ENCODE measurements at regions not wholly inside any gene's neighbourhood (a gene's known extent, or its start where the extent isn't known, plus 50 kb on each side); places are given as distances from the start of the nearest gene placed in this dataset.

DNA sequence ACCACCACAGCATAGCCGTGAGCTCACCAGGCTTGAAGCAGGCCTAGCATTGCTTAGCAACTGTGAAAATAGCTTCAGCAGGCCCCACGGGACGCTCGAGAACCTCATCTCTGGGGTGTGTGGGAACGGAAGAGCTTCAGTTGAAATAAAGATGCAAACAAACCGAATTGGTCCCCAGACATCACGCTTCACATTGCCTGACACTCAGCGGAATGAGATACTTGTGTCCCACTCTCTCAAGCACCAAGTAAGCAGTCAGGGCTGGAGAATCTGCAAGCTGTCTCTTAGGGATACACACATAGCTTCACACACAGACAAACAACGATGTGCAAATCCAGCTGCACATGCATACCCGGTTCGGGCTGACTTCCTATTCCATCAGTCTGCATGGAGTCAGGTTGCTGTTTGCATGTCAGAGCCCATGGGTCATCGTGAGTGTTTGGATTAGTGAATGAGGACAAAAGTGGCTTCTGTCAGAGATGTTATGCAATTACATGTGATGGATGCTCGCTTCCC, 205.7 kb downstream of the SNX19 start:
- peak in 1 of 3 donors; percentile 70 for DNase-seq

DNA sequence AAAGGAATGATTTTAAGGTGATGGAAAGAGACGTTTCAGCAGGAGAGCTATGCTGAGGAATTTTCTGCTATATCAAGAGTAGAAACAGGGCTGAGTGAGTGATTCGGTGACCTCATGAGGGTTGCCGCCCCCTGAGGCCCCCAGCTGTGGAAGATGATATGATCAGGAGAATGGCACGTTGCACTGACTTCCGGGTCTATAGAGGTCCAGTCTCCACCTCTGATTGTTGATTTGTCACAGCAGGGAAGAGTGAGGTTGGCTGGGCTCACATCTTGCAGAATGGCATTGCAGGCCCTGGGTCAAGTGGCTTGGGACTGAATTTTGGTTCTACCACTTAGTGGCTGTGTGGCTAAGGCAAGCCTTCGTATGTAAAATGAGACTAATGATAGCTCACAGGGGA, 205.1 kb downstream of the SNX19 start:
- DNase-seq = no peak

DNA sequence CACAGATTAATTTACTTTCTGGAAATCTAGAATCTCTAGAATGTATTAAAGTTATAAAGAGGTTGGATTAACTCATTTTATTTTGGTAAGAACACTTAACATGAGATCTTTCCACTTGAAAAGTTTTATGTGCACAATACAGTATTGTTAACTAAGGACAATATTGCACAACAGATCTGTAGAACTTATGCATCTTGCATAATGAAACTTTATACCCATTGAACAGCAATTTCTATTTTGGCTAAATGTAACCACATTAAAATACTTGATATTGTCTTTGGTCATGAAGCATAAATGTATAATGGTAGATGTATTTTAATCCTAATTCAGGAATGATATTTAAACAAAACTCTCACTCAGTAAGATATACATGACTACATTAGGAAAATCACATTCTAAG, 203.8 kb downstream of the SNX19 start:
- no peak for DNase-seq

DNA sequence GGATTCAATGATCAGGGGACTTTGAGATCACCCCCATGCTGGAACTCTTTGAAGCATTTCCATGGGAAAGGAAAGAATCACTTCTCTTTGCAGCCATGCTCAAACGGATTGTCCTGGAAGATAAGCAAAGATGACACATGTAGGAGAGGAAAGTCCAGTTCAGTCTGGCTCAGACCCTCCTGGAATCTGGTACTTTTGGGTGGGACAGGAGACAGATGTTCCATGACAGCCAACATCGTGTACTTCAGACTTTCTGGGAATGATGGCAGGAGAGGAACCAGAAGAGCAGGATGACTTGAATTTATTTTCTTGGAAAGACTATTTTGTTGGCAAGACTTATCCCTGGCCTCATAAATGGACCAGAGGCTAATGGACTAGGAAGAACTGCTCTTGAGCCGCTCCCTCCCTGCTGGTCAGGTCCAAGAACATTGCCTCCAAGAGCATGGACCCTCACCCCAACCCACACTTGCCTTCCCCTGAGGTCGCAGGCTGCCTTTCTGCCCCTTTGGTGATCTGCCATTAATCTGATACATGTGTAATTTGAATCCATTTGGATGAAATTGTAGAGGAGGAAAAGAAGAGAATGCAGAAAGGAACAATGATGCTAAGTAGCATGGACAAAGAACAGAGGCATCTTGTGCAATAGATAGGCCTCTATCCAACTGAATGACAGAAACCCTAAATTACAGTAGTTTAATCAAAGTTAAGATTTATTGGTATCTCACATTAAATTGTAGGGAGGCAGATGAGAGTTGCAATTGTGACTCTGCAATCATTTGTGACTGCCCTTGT, 201.0 kb downstream of the SNX19 start:
- peak in 2 of 3 donors; percentile 73 to 81 for DNase-seq

DNA sequence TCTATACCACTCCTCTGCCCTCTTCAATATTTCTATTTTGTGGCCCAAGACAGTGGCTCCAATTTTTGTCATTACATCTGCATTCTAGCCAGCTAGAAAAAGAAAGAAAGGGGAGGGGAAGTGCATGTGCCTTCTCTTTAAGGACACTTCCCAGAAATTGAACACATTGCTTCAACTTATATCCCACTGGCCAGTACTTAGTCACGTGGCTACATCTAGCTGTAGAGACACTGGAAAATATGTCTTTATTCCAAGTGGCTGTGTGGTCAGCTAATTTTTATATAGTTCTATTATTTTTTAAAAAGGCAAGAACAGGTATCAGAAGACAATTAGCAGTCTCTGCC, 200.4 kb downstream of the SNX19 start:
- DNase-seq = peak in 1 of 3 donors; percentile 37

DNA sequence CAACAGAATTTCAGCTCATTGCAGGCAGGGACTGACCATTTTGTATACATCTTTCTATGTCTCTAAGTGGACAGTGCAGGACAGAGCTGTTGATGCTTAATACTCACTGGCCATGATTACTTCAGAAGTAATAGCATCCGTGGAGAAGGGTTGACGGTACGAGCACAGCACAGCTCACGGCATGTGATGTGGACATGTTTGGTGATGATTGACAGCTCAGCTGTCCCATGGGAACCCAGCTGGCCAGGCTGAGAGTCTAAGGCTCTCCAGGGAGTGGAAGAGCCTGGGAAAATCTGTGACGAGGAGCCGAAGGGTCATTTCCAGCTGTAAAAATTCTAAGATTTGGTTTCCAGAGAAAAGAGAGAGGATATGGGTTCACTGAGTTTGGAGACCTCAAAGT, 198.2 kb downstream of the SNX19 start:
- DNase-seq = peak in 1 of 3 donors; percentile 46

DNA sequence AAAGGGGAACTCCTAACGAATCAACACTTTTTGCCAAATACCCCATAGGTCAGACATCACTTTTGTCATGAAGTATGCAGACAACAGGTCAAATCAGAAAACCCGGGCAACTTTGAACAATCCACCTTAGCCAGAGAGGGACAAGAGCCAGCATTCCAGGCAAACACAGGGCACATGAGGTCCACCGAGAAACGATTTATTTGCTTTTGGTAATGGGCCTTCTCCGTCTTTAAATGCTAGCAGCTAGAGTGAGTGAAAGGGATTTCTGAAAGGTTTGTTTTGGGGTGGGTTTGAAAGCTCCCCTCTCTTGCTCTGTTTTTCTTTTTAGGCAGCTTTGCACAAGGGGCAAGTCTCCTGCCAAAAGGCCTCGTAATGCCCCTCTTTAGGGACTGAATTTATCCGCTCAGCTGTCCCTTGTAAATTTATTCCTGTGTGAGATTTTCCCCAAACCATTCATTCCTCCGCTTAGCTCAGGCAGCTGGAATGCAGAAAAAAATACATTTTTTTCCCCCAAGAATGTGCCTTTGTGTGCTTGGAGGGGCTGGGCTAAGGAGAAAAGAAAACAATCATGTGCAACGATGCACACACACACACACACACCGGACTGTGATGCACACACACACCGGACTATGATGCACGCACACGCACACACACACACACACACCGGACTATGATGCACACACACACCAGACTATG, 196.9 kb downstream of the SNX19 start:
- peak; percentile 46 to 78 (median 71) for DNase-seq

DNA sequence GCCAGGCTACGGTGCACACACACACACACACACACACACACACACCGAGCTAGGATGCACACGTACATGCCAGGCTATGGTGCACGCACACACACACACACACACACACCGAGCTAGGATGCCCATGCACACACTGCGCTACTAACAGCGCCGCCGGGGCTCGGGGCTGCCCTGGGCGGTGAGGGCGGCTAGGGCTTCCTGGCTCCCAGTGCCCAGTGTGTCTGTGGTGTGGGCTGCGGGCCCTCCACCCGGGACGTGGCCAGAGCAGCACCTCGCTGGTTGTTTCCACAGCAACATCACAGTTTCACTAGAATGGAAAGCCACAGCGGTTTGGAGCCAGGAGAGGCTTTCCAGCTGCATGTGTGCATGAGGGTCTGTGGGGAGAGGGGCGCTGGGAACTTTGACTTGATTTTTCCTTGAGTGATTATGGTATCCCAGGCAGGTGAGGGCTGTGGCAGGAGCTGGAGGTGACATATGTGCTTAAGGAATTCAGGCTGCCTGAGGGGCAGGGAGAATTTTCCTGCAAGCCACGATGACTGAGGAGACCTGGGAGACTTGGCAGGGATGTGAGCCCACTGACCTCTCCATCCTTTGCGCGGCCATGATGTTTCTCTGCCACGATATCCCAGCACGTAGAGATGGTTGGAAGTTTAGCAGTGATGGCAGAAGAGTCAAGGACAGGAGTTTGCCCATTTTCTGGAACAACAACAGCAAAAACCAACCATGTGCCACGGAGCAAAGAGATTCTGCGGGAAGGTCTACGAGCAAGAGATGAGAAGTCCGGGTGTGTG, 195.9 kb downstream of the SNX19 start:
- peak in 2 of 3 donors; percentile 21 to 69 for DNase-seq

DNA sequence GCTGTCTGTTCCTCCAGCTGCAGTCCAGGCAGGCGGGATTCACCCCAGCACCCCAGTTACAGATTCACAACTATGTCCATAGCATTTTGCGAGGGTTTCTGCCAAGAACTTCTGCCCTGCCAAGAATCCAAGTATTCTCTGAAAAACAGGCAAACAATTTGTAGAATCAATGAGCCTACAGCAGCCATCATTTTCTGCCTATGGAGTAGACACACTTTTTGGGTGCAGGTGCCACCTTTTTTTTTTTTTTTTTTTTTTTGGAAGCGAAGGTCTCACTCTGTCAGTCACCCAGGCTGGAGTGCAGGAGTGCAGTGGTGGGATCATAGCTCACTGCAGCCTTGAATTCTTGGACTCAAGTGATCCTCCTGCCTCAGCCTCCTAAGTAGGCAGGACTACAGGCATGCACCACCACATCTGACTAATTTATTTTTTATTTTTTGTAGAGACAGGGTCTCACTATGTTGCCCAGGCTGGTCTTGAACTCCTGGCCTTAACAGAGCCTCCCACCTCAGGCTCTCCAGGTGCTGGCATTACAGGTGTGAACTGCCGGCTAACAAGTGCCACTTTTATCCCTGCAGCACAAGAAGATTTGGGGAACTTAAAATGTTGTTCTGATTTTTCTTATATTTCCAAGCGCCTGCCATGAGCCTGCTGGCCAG, 195.1 kb downstream of the SNX19 start:
- DNase-seq = peak in 1 of 3 donors; percentile 34

DNA sequence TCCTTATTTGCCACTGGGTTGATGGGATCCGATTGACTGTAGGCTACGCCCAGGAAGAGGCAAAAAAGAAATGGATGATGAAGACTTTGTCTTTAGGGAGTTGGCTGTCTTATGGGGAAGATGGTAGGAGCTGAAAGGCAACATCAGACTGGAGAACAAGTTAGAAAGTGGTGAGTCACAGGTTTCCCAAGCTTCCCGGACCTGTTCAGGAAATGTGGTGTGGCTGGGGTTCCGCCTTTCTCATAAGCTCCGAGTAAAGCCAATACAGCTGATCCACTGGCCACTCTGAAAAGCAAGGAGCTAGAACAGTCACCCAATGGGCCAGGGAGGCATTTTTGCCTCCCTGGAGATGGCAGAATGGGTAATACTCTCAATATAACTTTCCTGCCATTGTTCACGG, 194.5 kb downstream of the SNX19 start:
- DNase-seq = no peak

DNA sequence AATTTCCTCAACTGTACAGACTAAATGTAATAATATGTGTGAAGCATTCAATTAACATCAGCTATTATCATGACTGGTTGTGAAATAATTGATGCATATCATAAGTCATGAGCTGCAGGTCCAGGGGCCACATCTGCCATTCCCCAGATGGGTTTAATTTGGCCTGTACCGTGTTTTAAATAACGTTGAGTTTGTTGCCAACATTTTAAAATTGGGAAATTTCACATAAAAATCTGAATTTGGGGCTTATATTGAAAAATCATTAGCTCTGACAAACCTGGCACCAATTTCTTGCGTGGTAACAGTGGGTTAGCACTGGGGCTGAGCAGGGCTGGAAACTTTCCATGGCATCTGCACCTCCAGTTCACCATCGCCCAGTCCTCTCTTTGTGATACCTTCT, 193.9 kb downstream of the SNX19 start:
- DNase-seq = no peak

DNA sequence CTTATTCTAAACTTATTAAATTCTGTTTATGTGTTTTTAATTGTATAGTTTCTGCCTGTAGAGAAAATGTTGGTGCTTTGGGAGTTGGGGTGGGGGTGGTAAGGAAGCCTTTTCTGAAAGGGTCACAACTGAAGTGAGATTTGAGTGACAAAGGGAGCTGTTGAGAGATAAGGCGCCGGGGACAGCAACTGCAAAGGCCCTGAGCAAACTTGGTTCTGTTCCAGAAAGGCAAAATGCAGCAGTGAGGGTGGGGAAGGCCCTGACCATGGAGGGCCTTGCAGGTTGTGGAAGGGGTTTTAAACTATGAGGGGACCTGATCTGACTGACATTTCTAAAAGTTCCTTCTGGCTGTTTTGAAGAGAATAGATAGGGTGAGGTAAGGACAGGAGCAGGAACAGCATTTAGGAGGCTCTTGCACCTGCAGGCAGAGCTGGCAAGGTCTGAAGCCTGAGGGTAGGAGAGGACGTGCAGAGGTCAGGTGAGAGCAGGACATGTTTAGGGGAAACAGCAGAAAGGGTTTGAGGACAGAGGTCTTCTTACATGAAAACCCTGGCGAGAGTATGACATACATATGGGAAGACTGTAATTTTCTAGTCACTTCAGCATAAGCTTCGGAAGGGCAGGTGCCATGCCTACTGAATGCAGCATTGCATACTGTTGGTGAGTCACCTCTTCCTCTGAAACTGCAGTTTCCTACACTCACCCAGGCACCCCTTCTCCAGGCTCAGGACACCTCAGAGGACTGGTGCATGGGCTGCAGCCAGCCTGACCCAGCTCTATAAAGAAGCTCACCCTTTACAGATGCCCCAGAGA, 190.7 kb downstream of the SNX19 start:
- DNase-seq = peak in 1 of 3 donors; percentile 59

DNA sequence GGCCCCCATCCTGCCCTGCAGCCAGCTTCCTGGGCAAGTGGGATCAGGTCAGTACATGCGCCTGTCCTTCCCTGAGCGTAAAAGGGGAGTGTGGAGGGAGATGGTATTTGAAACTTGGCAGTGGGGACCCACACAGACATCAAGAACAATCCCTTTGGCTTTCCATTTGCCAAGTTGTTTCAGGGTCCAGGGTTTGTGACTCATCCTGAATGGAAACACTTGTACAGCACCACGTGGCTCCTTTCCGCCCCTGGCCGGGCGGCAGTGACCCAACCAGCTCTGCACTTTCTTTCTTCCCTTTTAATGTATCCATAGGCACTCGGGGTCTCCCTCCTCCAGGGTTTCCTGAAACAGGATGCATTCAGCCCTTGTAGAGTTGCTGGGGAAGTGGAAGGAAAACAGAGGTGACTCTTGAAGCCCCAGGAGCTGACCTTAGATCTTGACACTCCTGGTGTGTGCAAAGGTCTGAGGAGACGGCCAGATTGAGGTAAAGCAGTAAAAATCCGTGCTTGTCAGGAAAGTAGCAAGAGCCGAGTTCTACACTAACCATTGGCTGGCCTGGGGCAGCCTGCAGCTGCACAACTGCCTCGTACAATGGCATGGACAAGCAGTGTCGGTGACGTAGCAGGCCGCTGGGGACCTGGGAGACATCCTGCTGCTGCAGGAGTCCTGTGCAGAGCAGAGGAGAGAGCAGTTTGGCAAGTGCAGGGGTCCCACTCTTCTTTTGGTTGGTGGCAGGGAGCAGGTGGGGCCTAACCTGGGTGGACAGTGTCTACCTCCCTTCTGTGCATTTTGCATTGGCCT, 189.8 kb downstream of the SNX19 start:
- peak; percentile 78 to 94 (median 88) for DNase-seq

DNA sequence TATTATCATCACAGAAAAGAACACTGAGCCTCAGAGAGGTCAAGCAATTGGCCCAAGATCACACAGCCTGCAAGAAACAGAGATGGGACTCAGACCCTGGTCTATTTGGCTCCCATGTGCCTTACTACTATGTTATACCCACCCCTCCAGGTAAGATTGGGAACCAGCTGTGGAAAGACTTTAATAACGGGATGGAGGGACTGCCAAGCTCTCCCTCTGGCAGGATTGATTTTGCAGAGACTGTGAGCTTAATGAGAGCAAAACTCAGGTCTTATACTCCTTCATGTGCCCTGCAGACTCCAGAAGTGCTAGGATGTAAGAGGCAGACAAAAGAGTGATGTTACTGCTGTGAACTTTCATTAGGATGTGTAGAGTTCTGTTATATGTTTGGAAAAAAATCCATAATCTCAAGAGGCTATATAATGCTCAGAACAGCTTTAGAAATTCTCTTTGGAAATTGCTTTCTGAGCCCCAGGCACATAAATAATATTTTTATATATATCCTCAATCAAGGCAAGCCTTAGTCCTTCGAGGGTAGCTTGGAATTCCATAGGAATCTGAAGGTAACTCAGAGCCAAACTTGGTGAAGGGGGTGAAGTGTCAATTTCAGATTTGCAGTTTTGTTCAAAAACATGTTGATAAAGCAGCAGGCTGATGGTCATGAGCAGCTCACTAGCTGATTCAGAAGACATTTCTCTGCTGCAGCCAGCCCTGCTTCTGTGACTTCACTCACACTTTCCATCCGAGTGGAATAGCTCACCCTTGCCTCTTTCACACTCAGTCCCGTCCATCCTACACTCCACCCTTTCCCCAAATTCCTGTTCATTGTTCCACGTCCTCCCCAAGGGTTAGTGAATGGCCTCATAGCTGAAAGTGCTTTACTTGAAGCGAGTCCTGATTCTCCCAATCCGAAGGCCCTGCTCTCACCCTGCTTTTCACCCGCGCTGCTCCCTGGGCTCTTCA, 188.8 kb downstream of the SNX19 start:
- peak in 2 of 3 donors; percentile 58 to 78 for DNase-seq

DNA sequence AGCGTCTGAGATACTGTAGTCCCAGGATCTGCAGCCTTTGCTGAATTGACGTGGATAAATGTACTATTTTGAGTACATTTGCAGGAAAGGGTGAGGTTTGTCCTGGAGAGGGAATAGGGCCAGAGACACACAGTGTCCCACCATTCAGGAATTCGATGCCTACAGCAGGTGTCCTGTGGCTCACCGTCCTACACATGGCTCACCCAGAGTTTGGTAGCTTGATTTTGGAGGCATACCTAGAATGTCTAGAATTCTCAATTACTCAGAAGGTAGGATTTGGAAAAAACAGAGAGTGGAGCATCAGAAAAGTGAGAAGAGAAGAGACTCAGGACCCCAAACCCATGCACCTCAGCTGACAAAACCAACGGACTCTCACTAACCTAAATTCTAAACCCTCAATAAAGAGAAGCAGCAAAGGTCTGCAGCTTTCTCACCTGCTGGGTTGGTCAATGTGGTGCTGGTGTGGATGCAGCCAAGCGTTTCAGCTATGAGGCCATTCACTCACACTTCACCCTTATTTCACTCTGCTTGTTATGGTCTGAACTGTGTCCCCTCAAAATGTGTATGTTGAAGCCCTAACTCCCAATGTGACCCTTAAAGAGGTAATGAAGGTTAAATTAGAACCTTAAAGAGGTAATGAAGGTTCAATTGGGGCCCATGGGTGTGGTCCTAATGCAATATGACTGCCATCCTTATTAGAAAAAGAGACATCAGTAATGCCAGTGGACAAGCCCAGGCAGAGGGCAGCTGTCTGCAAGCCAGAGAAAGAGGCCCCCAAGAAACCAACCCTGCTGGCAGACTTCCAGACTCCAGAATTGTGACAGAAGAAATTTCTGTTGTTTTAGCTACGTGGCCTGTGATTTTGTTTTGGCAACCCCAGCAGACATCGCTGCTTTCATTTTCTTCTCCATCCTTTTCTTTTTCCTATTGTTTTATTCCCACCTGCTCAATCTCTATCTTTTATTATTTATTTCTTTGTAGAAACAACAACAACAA, 187.8 kb downstream of the SNX19 start:
- DNase-seq = no peak

DNA sequence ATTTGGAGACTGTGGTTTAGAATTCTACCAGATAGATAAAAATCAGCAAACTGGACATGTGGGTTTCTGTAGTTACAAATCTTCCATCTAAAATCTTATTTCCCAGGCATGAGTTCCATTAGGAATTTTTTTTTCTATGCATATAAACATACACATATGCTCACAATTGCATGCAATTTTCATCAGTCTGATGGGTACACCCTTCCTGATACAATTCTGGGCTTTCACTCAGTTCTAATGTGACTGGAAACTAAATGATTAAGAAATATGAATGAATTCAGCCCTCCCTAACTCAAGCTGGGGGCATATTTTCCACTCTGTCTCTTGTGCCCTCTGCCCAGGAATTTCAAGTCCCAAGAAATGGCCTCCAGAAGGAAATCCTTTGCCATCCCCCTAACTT, 187.1 kb downstream of the SNX19 start:
- DNase-seq = no peak

DNA sequence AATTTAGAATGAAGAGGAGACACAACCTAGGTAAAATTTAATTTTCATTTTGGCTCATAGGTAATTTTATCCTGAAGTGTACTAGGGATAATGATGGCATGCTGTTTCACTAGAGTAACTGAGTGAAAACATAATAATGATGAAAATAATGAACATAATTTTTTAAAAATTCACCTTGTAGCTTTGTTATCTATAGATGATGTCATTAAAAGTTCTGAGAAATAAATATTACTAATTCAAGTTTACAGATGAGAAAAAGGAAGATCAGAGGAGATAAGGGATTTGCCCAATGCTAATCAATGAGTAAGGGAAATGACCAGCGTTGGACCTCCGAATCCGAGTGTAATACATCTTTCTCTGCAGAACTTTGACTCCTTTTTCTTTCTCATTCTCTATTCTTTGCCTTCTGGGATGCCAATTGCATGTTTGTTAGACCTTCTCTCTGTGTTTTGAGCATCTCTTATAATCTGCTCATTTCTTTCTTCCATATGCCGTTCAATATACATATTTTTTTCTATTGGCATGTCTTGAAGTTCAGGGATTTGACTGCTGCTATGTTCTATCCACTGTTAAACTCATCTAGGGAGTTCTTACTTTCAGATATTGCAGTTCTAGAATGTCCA, 186.5 kb downstream of the SNX19 start:
- DNase-seq = no peak

All from muscle of back (tissue), 3 donors.